SK-N-SH treated with all-trans-retinoic acid at 6 μM for 48 hours (cell line): ENCODE measurements at regions not wholly inside any gene's neighbourhood (a gene's known extent, or its start where the extent isn't known, plus 50 kb on each side); places are given as distances from the start of the nearest gene placed in this dataset.

Experiments
- BACH2 ChIP-seq: fragments of 250-450 bp; sonication (Bioruptor Pico); IDR thresholded peaks from 2 replicates; pipeline ENCODE4 v1.9.0; 2021; ENCODE audit warnings: mild to moderate bottlenecking, borderline replicate concordance
- CREB5 ChIP-seq: fragments of 250-450 bp; sonication (Bioruptor Pico); IDR thresholded peaks from 2 replicates; pipeline ENCODE4 v1.5.1; 2020; ENCODE audit warnings: low read depth, mild to moderate bottlenecking, moderate library complexity
- CSRNP3 ChIP-seq: fragments of 250-450 bp; sonication (Bioruptor Pico); IDR thresholded peaks from 2 replicates; pipeline ENCODE4 v1.5.1; 2021; ENCODE audit warnings: mild to moderate bottlenecking, moderate library complexity
- ZFP3 ChIP-seq: fragments of 250-450 bp; sonication (Bioruptor Pico); IDR thresholded peaks from 2 replicates; pipeline ENCODE4 v1.5.0; 2020; ENCODE audit warnings: mild to moderate bottlenecking, moderate library complexity
- ZFP30 ChIP-seq: fragments of 450-650 bp; formaldehyde crosslinking; IDR thresholded peaks from 2 replicates; pipeline ENCODE4 v1.5.0; 2022; ENCODE audit warnings: mild to moderate bottlenecking, moderate library complexity

- TF ChIP-seq ZFP30 (no peak), BACH2 (CRISPR knock-in tag) (no peak), CSRNP3 (CRISPR knock-in tag) (no peak), ZFP3 (CRISPR knock-in tag) (no peak), CREB5 (no peak)
These were observed 125.4 kb upstream of the FAT3 start for GRCh38 chr11:92099183-92099582.
